GM12892 (cell line): ENCODE measurements at regions not wholly inside any gene's neighbourhood (a gene's known extent, or its start where the extent isn't known, plus 50 kb on each side); places are given as distances from the start of the nearest gene placed in this dataset.

Experiments used
- POLR2A ChIP-seq: IDR thresholded peaks from 2 replicates; pipeline ENCODE4 v1.6.1; 2011; ENCODE audit warnings: low read depth, low read length, control low read depth
- POLR2AphosphoS5 ChIP-seq: IDR thresholded peaks from 2 replicates; pipeline ENCODE4 v1.6.1; 2011; ENCODE audit warnings: low read depth, low read length, control low read depth

- no peak for TF ChIP-seq POLR2AphosphoS5
- TF ChIP-seq POLR2A = no peak
Observed at GRCh38 chr1:232172563-232172962, 457.4 kb downstream of the SIPA1L2 start.
